NB4 (cell line): ENCODE measurements at regions not wholly inside any gene's neighbourhood (a gene's known extent, or its start where the extent isn't known, plus 50 kb on each side); places are given as distances from the start of the nearest gene placed in this dataset.

Source experiments
- DNase-seq: peaks from one replicate; pipeline ENCODE4 v3.0.0; 2010; ENCODE audit warnings: low read depth
- H3K4me3 ChIP-seq: one replicate; pipeline ENCODE4 v1.5.1; 2011; ENCODE audit warnings: mild to moderate bottlenecking, low read depth, low read length, moderate library complexity
- CTCF ChIP-seq: IDR thresholded peaks from one replicate; pipeline ENCODE4 v1.5.1; 2012; ENCODE audit warnings: low read depth, low read length
- MAX ChIP-seq: IDR thresholded peaks from 2 replicates; pipeline ENCODE4 v1.6.1; 2011; ENCODE audit warnings: low read depth, low read length
- MYC ChIP-seq: IDR thresholded peaks from 2 replicates; pipeline ENCODE4 v1.6.1; 2011; ENCODE audit warnings: low read depth, low read length
- POLR2A ChIP-seq: IDR thresholded peaks from 2 replicates; pipeline ENCODE4 v1.6.1; 2011; ENCODE audit warnings: mild to moderate bottlenecking; ENCODE audit not compliant: insufficient read length; ENCODE audit errors: extremely low read depth

DNA sequence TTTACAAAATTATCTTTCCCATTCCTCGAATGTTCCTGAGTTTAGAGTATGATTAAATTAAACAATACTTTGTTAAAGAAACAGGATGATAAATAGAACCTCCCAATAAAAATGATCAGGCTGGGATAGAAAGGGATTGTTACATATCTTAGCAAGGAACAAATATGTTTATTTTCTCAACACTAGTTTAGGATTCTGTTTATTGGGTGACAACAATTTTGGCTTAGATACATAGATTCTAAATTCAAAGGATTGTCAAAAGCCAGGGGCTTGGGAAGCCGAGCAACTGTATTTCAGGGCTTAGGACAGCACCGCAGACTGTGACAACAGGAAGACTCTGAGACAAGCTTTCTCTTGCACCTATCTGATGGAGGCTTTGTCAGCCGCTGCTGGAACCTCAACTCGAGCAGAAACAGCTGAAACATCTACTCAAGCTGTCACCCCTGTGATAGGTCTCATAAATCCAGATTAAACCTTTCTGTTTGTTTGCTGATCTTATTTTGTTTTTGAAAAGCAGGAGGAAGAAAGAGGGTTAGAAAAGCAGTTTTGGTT lies 562.8 kb upstream of the ZFHX3 start:
- no peak for TF ChIP-seq CTCF
- no peak for TF ChIP-seq POLR2A
- TF ChIP-seq MAX: no peak
- no peak overlapping the region for H3K4me3 ChIP-seq
- DNase-seq: no peak

DNA sequence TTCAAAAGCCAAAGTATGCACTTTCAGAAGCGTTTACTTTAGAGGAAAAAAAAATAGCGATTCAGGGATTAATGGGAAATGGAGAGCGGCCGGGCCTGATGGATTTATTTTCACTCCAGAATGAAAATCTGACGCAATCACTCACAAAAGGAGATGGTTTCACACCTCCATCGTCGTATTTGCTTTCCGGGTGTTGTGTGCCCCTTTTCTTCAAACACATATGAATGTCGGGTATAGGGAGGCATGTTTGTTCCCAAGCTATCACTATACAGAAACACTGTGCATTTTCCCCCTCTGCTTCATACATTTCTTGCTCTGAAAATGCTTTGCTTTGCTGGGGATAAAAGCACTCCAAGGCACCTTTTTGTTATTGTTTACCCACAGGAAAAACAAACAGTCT lies 562.2 kb upstream of the ZFHX3 start:
- TF ChIP-seq MAX (no peak), MYC (no peak), CTCF (no peak)
- no peak overlapping the region for H3K4me3 ChIP-seq
- no peak for DNase-seq

DNA sequence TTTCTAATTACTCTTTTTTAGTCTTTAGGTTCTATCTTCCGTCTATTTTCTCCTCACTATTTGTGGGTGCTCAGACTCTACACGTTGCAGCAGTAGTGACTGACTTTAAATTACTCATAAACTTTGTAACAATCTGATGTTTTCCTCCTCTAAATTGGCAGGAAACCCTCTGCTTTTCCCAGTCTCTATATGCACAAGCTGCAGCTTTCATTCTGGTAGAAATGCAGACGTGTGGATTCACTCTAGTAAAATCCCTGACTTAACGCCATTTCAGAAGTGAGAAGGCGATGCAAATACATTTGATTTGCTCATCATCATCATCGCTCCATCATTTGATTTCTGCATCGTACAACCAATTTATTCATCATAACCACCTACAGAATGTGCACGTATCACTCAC lies 561.0 kb upstream of the ZFHX3 start:
- no peak for TF ChIP-seq POLR2A
- TF ChIP-seq CTCF: no peak
- TF ChIP-seq MYC: no peak
- no peak for TF ChIP-seq MAX
- H3K4me3 ChIP-seq: no peak overlapping the region
- DNase-seq: no peak

- no peak for DNase-seq
- TF ChIP-seq CTCF (no peak), POLR2A (no peak), MYC (no peak), MAX (no peak)
- no peak overlapping the region for H3K4me3 ChIP-seq
Observed at GRCh38 chr16:73605309-73605708, 557.4 kb upstream of the ZFHX3 start.

GRCh38 chr16:73601911-73602310 lies 554.0 kb upstream of the ZFHX3 start:
- H3K4me3 ChIP-seq: no peak overlapping the region
- no peak for TF ChIP-seq POLR2A
- TF ChIP-seq MAX: no peak
- no peak for TF ChIP-seq CTCF
- DNase-seq: no peak

DNA sequence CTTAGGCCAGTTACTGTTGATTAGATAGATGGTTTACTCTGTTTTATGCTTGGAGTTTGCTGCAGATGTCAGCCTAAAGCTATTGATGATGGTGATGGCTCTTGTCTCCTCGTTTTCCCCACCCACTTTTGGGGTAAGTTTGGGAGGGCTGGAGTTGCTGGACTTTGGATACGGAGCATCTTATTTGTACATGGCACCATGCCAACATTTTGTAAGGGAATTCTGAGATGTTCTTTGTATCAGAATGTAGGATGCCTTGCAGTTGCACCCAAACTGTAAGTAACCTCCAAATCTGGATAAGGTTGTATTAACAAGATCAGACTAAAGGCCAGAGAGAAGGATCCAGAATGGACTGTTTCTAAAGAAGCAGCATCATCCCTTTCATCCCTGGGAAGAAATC lies 551.9 kb upstream of the ZFHX3 start:
- TF ChIP-seq MYC: no peak
- TF ChIP-seq POLR2A: no peak
- TF ChIP-seq CTCF: no peak
- TF ChIP-seq MAX: no peak
- no peak for DNase-seq
- no peak overlapping the region for H3K4me3 ChIP-seq
